GM12865 (cell line): ENCODE measurements at regions not wholly inside any gene's neighbourhood (a gene's known extent, or its start where the extent isn't known, plus 50 kb on each side); places are given as distances from the start of the nearest gene placed in this dataset.

Experiments
- DNase-seq: peaks from one replicate; pipeline ENCODE4 v3.0.0; 2010; ENCODE audit warnings: low read depth
- H3K4me3 ChIP-seq: 2 replicates; pipeline ENCODE4 v1.5.1; 2011; ENCODE audit warnings: mild to moderate bottlenecking, low read depth, low read length, control low read depth
- CTCF ChIP-seq: IDR thresholded peaks from 2 replicates; pipeline ENCODE4 v1.5.1; 2011; ENCODE audit warnings: low read length, control low read depth, low read depth, inconsistent platforms; ENCODE audit not compliant: insufficient read depth; ENCODE audit errors: missing control alignments

- H3K4me3 ChIP-seq = no peak overlapping the region
These were observed 103.4 kb downstream of the ERMARD start for GRCh38 chr6:169854813-169855212.

GRCh38 chr6:169854083-169854725, 102.8 kb downstream of the ERMARD start:
- TF ChIP-seq CTCF = no peak
- DNase-seq = no peak
- no peak overlapping the region for H3K4me3 ChIP-seq

More at GRCh38 chr6:169854813-169855212, 103.4 kb downstream of the ERMARD start:
- TF ChIP-seq CTCF = no peak
- no peak for DNase-seq

- H3K4me3 ChIP-seq = no peak overlapping the region
- no peak for TF ChIP-seq CTCF
- no peak for DNase-seq
These were observed 102.0 kb downstream of the ERMARD start for GRCh38 chr6:169853196-169854082.

- DNase-seq = no peak
- no peak for TF ChIP-seq CTCF
- no peak overlapping the region for H3K4me3 ChIP-seq
These were observed 101.2 kb downstream of the ERMARD start for GRCh38 chr6:169852504-169853195.

GRCh38 chr6:169851641-169852503, 100.5 kb downstream of the ERMARD start:
- no peak for DNase-seq
- no peak for TF ChIP-seq CTCF
- H3K4me3 ChIP-seq = no peak overlapping the region

- DNase-seq = no peak
- no peak for TF ChIP-seq CTCF
- no peak overlapping the region for H3K4me3 ChIP-seq
These were observed 99.3 kb downstream of the ERMARD start for GRCh38 chr6:169850746-169851145.
